Fibroblast of pulmonary artery (primary cell): ENCODE measurements at regions not wholly inside any gene's neighbourhood (a gene's known extent, or its start where the extent isn't known, plus 50 kb on each side); places are given as distances from the start of the nearest gene placed in this dataset.

Experiments used
- DNase-seq: peaks from one replicate; pipeline ENCODE4 v3.0.0-alpha.2; 2010; ENCODE audit warnings: low read depth
- H3K4me3 ChIP-seq: replicated peaks from 2 replicates; pipeline ENCODE4 v1.5.1; 2011; ENCODE audit warnings: low read depth, mild to moderate bottlenecking, control low read depth, low read length, moderate library complexity
- CTCF ChIP-seq: IDR thresholded peaks from 2 replicates; pipeline ENCODE4 v1.5.1; 2011; ENCODE audit warnings: mild to moderate bottlenecking, control low read depth, low read length, inconsistent platforms; ENCODE audit errors: missing control alignments

- no peak overlapping the region for H3K4me3 ChIP-seq
- no peak for DNase-seq
- TF ChIP-seq CTCF, result no peak
These were observed 51.0 kb downstream of the POU3F3 start for GRCh38 chr2:104904889-104905288.

- no peak for DNase-seq
- no peak overlapping the region for H3K4me3 ChIP-seq
- TF ChIP-seq CTCF, result no peak
These were observed 55.4 kb downstream of the POU3F3 start for GRCh38 chr2:104909317-104909716.

- no peak for DNase-seq
These were observed 60.6 kb downstream of the POU3F3 start for GRCh38 chr2:104914509-104914908.

DNA sequence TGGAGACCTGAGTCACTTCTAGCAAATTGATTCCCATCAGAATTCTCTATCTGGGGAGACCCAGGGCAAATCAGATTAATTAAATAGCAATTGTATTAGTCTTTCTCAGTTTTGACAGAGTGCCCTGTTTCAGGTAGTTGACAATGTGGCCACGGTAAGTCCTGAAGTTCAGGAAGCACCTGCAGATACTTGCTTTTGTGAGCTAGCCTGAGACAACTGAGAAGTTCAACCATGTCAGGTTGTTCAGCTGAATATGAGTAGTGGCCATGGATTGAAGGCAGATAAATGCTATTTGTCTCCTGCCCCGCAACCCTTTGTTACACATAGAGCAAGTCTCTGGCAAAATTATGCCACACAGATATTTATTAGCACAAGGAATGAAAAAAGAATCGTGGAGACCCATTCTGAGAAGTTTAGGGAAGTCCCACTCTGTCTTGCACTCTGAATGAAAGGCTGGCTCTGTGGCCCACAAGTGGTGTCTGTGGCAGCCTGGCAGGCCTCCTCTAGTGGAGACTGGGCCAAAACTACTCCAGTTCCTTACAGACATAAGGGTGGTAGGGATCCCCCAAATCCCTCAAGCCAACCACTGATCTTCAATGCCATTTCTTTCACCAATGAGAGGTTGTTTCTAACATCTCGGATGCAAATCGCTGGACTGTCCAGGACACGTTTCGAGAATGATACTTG, 61.3 kb downstream of the POU3F3 start:
- H3K4me3 ChIP-seq, result no peak overlapping the region
- no peak for DNase-seq
- no peak for TF ChIP-seq CTCF

More at GRCh38 chr2:104914509-104914908, 60.6 kb downstream of the POU3F3 start:
- no peak overlapping the region for H3K4me3 ChIP-seq
- no peak for TF ChIP-seq CTCF

DNA sequence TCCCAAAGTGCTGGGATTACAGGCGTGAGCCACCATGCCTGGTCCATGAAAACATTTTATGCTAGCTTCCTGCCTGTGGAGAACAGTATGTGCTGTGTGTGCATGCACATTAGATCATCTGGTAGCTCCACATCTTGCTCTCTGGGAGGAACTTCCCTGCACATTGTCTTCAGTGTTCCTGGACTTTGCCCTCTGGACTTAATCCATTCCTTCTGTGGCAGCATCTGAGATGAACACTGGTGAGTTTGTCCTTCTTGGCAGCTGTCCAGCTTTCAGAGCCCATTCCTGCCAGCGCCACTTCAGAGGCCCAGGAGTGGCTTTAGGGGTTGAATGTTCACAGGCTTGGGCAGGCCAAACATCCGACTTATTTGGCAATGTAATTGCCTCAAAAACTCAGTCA, 65.2 kb downstream of the POU3F3 start:
- DNase-seq, result no peak
- no peak for TF ChIP-seq CTCF
- H3K4me3 ChIP-seq, result no peak overlapping the region

GRCh38 chr2:104923665-104924064, 69.8 kb downstream of the POU3F3 start:
- H3K4me3 ChIP-seq, result no peak overlapping the region
- no peak for TF ChIP-seq CTCF
- DNase-seq, result no peak

- DNase-seq, result no peak
- no peak overlapping the region for H3K4me3 ChIP-seq
- no peak for TF ChIP-seq CTCF
These were observed 75.7 kb downstream of the POU3F3 start for GRCh38 chr2:104929663-104930062.
